DOHH2 (cell line): ENCODE measurements at regions not wholly inside any gene's neighbourhood (a gene's known extent, or its start where the extent isn't known, plus 50 kb on each side); places are given as distances from the start of the nearest gene placed in this dataset.

ENCODE experiments used
- H3F3A ChIP-seq: fragments of 200-600 bp; sonication (generic), shearing (Covaris generic); 2 replicates; pipeline ENCODE4 v1.6.0; 2016; ENCODE audit warnings: antibody characterized with exemption, mild to moderate bottlenecking; ENCODE audit not compliant: control insufficient read depth, insufficient read depth
- H3K27ac ChIP-seq: fragments of 200-600 bp; sonication (generic); 2 replicates; pipeline ENCODE4 v1.5.1; 2014; ENCODE audit warnings: low read depth, mild to moderate bottlenecking, low read length, moderate library complexity
- H3K27me3 ChIP-seq: fragments of 200-600 bp; sonication (generic); 2 replicates; pipeline ENCODE4 v1.6.1; 2014; ENCODE audit warnings: mild to moderate bottlenecking, low read length, mixed read lengths; ENCODE audit not compliant: control insufficient read depth
- H3K36me3 ChIP-seq: fragments of 200-600 bp; sonication (generic); 2 replicates; pipeline ENCODE4 v1.6.1; 2014; ENCODE audit warnings: mild to moderate bottlenecking, low read length, moderate library complexity, mixed read lengths; ENCODE audit not compliant: control insufficient read depth
- H3K4me1 ChIP-seq: fragments of 200-600 bp; sonication (generic); 2 replicates; pipeline ENCODE4 v1.6.1; 2014; ENCODE audit warnings: mild to moderate bottlenecking, low read length, mixed read lengths; ENCODE audit not compliant: control insufficient read depth
- H3K4me2 ChIP-seq: fragments of 200-600 bp; sonication (generic); 2 replicates; pipeline ENCODE4 v1.6.0; 2014; ENCODE audit warnings: mild to moderate bottlenecking, low read length, moderate library complexity
- H3K4me3 ChIP-seq: fragments of 200-600 bp; sonication (generic); 2 replicates; pipeline ENCODE4 v1.5.1; 2014; ENCODE audit warnings: mild to moderate bottlenecking, low read length, mixed read lengths
- H3K79me2 ChIP-seq: fragments of 200-600 bp; sonication (generic); 2 replicates; pipeline ENCODE4 v1.6.1; 2014; ENCODE audit warnings: mild to moderate bottlenecking, low read length, mixed read lengths; ENCODE audit not compliant: control insufficient read depth
- H3K9me2 ChIP-seq: fragments of 200-600 bp; sonication (generic); replicated peaks from 2 replicates; pipeline ENCODE4 v1.6.1; 2014; ENCODE audit warnings: mild to moderate bottlenecking, low read length, mixed read lengths; ENCODE audit not compliant: control insufficient read depth
- H3K9me3 ChIP-seq: fragments of 200-600 bp; sonication (generic); 2 replicates; pipeline ENCODE4 v1.6.1; 2014; ENCODE audit warnings: antibody characterized with exemption, low read length, mixed read lengths; ENCODE audit not compliant: control insufficient read depth, insufficient read depth
- H4K20me1 ChIP-seq: fragments of 200-600 bp; sonication (generic); 2 replicates; pipeline ENCODE4 v1.6.0; 2014; ENCODE audit warnings: low read depth, mild to moderate bottlenecking, antibody characterized with exemption, low read length, moderate library complexity; ENCODE audit not compliant: control insufficient read depth, insufficient read depth
- EZH2phosphoT487 ChIP-seq: fragments of 200-600 bp; sonication (generic); IDR thresholded peaks from 2 replicates; pipeline ENCODE4 v1.6.1; 2017; ENCODE audit warnings: borderline replicate concordance, mild to moderate bottlenecking, antibody characterized with exemption, low read length, moderate library complexity, mixed read lengths
- TF ChIP-seq, protein P1 (sequence below): fragments of 200-600 bp; sonication (generic); IDR thresholded peaks from one replicate; pipeline ENCODE4 v1.5.1; 2014; ENCODE audit warnings: antibody characterized with exemption, mild to moderate bottlenecking, low read depth, low read length; ENCODE audit not compliant: poor library complexity, severe bottlenecking

DNA sequence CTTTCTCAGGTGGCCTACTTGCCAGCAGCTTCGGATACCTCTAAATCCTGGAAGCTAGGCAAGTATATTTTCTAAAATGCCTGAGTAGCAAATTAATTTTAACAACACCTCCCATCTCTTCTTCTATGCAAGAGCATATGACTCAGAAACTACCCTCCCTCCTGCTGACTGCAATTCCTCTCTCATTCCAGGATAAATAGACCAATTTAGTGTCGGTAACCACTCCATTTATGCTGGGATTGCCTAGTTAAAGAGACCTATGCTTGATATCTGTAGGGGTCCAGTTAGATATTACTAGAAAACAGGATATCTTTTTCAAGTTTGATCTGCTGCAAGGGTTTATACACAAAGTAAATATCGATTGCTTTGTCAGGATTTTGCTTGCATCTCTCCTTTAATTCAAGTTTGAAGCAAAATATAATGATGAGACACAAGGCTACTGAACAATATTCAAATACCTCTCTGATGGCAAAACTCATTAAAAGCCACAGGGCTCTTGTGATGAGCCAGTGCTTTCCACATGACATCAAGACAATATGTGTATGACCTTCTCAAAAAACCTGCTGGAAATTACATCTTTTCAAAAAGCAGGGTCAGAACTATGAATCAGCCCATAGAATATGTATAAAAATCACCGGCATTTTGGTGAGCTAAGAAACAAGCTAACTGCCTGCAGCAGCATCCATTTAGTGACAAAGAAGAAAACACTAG, 491.6 kb upstream of the NECTIN3 start:
- H3K4me3 ChIP-seq, result no peak overlapping the region
- no peaks in the 10 kb centered on the region for H3K4me1 ChIP-seq
- no peaks in the 10 kb centered on the region for H4K20me1 ChIP-seq
- H3K79me2 ChIP-seq, result no peaks in the 10 kb centered on the region
- no peaks in the 10 kb centered on the region for H3K36me3 ChIP-seq
- H3K27me3 ChIP-seq, result no peaks in the 10 kb centered on the region
- H3K9me2 ChIP-seq, result no peaks in the 10 kb centered on the region
- TF ChIP-seq EZH2phosphoT487, result no peak
- TF ChIP-seq, protein P1, sequence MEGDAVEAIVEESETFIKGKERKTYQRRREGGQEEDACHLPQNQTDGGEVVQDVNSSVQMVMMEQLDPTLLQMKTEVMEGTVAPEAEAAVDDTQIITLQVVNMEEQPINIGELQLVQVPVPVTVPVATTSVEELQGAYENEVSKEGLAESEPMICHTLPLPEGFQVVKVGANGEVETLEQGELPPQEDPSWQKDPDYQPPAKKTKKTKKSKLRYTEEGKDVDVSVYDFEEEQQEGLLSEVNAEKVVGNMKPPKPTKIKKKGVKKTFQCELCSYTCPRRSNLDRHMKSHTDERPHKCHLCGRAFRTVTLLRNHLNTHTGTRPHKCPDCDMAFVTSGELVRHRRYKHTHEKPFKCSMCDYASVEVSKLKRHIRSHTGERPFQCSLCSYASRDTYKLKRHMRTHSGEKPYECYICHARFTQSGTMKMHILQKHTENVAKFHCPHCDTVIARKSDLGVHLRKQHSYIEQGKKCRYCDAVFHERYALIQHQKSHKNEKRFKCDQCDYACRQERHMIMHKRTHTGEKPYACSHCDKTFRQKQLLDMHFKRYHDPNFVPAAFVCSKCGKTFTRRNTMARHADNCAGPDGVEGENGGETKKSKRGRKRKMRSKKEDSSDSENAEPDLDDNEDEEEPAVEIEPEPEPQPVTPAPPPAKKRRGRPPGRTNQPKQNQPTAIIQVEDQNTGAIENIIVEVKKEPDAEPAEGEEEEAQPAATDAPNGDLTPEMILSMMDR, result no peak
- H3F3A ChIP-seq, result no peaks in the 10 kb centered on the region
- no peaks in the 10 kb centered on the region for H3K9me3 ChIP-seq
- H3K4me2 ChIP-seq, result no peak overlapping the region
- H3K27ac ChIP-seq, result no peak overlapping the region

GRCh38 chr3:110583373-110583935, 488.2 kb upstream of the NECTIN3 start:
- Histone ChIP-seq H3K36me3 (no peaks in the 10 kb centered on the region), H3K79me2 (no peaks in the 10 kb centered on the region), H3K27ac (no peak overlapping the region), H4K20me1 (no peaks in the 10 kb centered on the region), H3K4me1 (no peaks in the 10 kb centered on the region), H3K27me3 (no peaks in the 10 kb centered on the region), H3K9me2 (no peaks in the 10 kb centered on the region), H3K9me3 (no peaks in the 10 kb centered on the region), H3K4me2 (no peak overlapping the region), H3K4me3 (no peak overlapping the region), H3F3A (no peaks in the 10 kb centered on the region)
- no peak for TF ChIP-seq EZH2phosphoT487
- TF ChIP-seq, protein P1, result no peak

DNA sequence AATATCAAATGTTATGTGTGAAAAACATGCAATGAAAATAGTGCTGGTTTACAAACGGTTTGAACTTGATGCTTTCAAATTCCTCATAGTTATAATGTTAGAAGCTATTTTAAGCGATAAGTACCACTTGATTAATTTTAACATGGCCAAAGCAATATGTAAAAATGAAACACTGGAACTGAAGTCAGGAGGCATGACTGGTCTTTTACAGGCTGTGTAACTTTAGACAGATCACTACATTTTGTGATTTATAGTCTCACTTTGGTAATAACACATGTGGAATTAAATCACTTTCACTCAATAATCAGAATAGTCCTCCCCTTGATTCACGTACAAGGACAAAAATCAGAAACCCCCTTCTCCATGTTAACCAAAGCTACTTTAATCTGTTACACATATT, 482.7 kb upstream of the NECTIN3 start:
- Histone ChIP-seq H3K4me3 (no peak overlapping the region), H3K79me2 (no peaks in the 10 kb centered on the region), H4K20me1 (no peaks in the 10 kb centered on the region), H3K4me2 (no peak overlapping the region), H3K4me1 (no peaks in the 10 kb centered on the region), H3F3A (no peaks in the 10 kb centered on the region), H3K9me3 (no peaks in the 10 kb centered on the region), H3K27ac (no peak overlapping the region), H3K9me2 (no peaks in the 10 kb centered on the region), H3K36me3 (no peaks in the 10 kb centered on the region), H3K27me3 (no peaks in the 10 kb centered on the region)
- TF ChIP-seq EZH2phosphoT487, result no peak
- TF ChIP-seq, protein P1, result no peak
